SK-N-SH (cell line): ENCODE measurements at regions not wholly inside any gene's neighbourhood (a gene's known extent, or its start where the extent isn't known, plus 50 kb on each side); places are given as distances from the start of the nearest gene placed in this dataset.

Experiments used
- CTCF ChIP-seq: fragments of 200-600 bp; sonication (generic); IDR thresholded peaks from 2 replicates; pipeline ENCODE4 v1.6.1; 2017; ENCODE audit warnings: antibody characterized with exemption, mild to moderate bottlenecking, moderate library complexity
- EZH2phosphoT487 ChIP-seq: fragments of 200-600 bp; sonication (generic); IDR thresholded peaks from 2 replicates; pipeline ENCODE4 v1.6.1; 2017; ENCODE audit warnings: low read depth, mixed run types, mild to moderate bottlenecking, antibody characterized with exemption, moderate library complexity, borderline replicate concordance
- GABPA ChIP-seq: IDR thresholded peaks from 2 replicates; pipeline ENCODE4 v1.4.0; 2012; ENCODE audit warnings: low read depth, mild to moderate bottlenecking
- POLR2AphosphoS5 ChIP-seq: IDR thresholded peaks from 2 replicates; pipeline ENCODE4 v1.6.1; 2012; ENCODE audit warnings: low read depth, low read length
- REST ChIP-seq: IDR thresholded peaks from 2 replicates; pipeline ENCODE4 v1.6.1; 2012; ENCODE audit warnings: mild to moderate bottlenecking, low read depth, low read length, moderate library complexity

DNA sequence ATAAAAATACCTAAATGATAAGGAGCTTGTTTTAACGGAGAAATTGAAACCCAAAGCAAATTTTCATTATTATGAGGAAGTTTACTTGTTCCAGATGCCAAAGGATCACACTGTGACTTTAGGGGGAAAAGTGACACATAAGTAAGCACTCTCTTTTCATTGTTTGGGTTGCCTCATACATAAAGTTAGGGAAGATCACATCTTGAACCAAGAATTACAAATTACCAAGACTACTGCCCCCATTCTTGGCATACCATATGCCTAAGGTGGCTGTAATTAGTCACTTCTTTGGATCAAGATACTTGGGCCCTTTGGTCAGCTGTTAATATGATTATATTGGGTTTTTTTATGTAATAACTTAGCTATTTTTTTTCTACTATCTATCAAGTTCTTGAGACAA, 269.0 kb downstream of the COL12A1 start:
- TF ChIP-seq CTCF: no peak
- no peak for TF ChIP-seq EZH2phosphoT487
- no peak for TF ChIP-seq REST
- TF ChIP-seq GABPA: no peak
- TF ChIP-seq POLR2AphosphoS5: no peak
